Calu3 (cell line): ENCODE measurements at regions not wholly inside any gene's neighbourhood (a gene's known extent, or its start where the extent isn't known, plus 50 kb on each side); places are given as distances from the start of the nearest gene placed in this dataset.

Experiments
- BruUV-seq: library from RNA; stranded (reverse); fragments of 400-500 nt; replicated peaks from 2 replicates; lab custom pipeline; 2021; lab: Mats Ljungman, UMichigan
- CTCF ChIA-PET: fragments of 300-600 bp; sonication (Branson Sonifier 250); formaldehyde crosslinking; loops from one replicate; lab custom pipeline; 2022; ENCODE audit warnings: antibody characterized with exemption; lab: Charles Lee
- DNase-seq: peaks from one replicate; pipeline ENCODE4 v3.0.0; 2022
- H3K27ac Mint-ChIP-seq: one replicate; pipeline ENCODE4 v1.8.0; 2022; ENCODE audit warnings: mixed read lengths; ENCODE audit not compliant: unreplicated experiment
- H3K27me3 Mint-ChIP-seq: one replicate; pipeline ENCODE4 v1.8.0; 2022; ENCODE audit warnings: mixed read lengths; ENCODE audit not compliant: unreplicated experiment
- H3K36me3 Mint-ChIP-seq: one replicate; pipeline ENCODE4 v1.8.0; 2022; ENCODE audit warnings: mild to moderate bottlenecking, moderate library complexity, mixed read lengths; ENCODE audit not compliant: insufficient read depth, unreplicated experiment
- H3K4me1 Mint-ChIP-seq: one replicate; pipeline ENCODE4 v1.8.0; 2022; ENCODE audit warnings: mild to moderate bottlenecking, low read depth, mixed read lengths; ENCODE audit not compliant: unreplicated experiment
- H3K4me3 Mint-ChIP-seq: one replicate; pipeline ENCODE4 v1.8.0; 2022; ENCODE audit warnings: mild to moderate bottlenecking, low read depth, moderate library complexity, mixed read lengths; ENCODE audit not compliant: unreplicated experiment
- H3K9me3 Mint-ChIP-seq: one replicate; pipeline ENCODE4 v1.8.0; 2022; ENCODE audit warnings: low read depth, mixed read lengths; ENCODE audit not compliant: unreplicated experiment
- intact Hi-C: fragments of 100-400 bp; cut with micrococcal nuclease; formaldehyde crosslinking; loops from one replicate; pipeline ENCODE4 v1.10.0; 2022; ENCODE audit not compliant: unreplicated experiment
- TF ChIP-seq, protein P1 (sequence below): fragments of 200-600 bp; IDR thresholded peaks from one replicate; pipeline ENCODE4 v1.8.0; 2022; ENCODE audit warnings: antibody characterized with exemption; ENCODE audit not compliant: unreplicated experiment

DNA sequence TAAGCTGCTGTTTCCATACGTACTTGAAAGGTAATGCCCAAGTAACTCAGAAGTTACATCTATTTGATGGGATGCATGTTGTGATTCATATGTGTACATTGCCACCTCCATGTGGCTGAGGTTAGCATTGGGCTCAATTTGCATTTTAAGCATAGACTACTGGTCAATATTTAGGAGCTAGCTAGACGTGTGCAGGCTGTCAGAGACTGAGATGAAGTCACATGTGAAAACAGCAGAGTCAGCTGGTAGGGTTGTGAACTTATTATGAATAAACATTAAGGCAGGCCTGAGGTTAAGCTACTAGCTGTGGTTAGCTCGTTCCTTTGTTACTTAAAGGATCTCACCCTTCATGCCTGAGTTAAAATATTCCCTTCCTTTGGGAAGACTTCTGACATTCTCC lies 114.5 kb upstream of the MTNR1B start:
- TF ChIP-seq, protein P1, sequence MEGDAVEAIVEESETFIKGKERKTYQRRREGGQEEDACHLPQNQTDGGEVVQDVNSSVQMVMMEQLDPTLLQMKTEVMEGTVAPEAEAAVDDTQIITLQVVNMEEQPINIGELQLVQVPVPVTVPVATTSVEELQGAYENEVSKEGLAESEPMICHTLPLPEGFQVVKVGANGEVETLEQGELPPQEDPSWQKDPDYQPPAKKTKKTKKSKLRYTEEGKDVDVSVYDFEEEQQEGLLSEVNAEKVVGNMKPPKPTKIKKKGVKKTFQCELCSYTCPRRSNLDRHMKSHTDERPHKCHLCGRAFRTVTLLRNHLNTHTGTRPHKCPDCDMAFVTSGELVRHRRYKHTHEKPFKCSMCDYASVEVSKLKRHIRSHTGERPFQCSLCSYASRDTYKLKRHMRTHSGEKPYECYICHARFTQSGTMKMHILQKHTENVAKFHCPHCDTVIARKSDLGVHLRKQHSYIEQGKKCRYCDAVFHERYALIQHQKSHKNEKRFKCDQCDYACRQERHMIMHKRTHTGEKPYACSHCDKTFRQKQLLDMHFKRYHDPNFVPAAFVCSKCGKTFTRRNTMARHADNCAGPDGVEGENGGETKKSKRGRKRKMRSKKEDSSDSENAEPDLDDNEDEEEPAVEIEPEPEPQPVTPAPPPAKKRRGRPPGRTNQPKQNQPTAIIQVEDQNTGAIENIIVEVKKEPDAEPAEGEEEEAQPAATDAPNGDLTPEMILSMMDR: no peak
- H3K36me3 Mint-ChIP-seq: no peaks in the 10 kb centered on the region
- no peak overlapping the region for H3K4me3 Mint-ChIP-seq
- H3K27ac Mint-ChIP-seq: no peak overlapping the region
- CTCF ChIA-PET: interaction anchor here (0.8 kb wide), 1 partner anchor 9 kb away, joined by 3 read pairs; no protein-coding TSS in a partner anchor
- BruUV-seq: no TSS peak
- no peaks in the 10 kb centered on the region for H3K4me1 Mint-ChIP-seq
- no peaks in the 10 kb centered on the region for H3K27me3 Mint-ChIP-seq
- intact Hi-C loops: no loop called here
- no peak for DNase-seq
- no peaks in the 10 kb centered on the region for H3K9me3 Mint-ChIP-seq

DNA sequence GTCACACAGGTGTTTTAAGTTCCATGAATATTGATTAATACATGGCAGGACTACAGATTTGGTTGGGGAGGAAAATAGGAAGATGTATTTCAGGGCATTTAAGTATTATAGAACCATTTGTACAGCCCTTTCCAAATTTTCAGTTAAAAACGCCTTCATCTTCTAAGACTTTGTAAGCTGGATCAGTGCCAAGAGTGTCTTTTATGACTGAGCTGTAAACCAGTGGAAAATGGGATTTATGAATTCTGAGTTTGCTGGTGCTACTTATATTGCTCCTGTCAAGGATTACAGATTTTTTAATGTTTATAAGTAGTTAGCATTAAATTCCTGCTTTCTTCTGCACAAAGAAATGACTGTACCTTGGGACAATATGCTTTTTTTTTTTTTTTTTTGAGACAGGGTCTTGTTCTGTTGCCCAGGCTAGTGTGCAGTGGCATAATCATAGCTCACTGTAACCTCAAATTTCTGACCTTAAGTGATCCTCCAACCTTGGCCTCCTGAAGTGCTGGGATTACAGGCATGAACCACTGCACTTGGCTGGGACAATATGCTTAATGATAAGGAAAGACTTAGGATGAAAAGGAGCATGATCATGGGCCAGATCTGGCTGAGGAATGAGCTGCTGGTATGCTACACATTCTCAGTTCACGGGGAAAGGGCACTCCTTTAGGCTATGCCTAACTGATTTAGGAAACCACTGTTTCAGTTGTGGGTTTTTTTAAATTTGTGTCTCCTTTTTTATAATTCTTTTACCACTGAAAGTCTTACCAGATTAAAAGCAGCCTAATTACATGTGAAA lies 113.6 kb upstream of the MTNR1B start:
- Mint-ChIP-seq H3K27ac (no peak overlapping the region), H3K27me3 (no peaks in the 10 kb centered on the region), H3K9me3 (peaks cover 2% of the 10 kb centered on the region), H3K36me3 (no peaks in the 10 kb centered on the region), H3K4me1 (no peaks in the 10 kb centered on the region), H3K4me3 (no peak overlapping the region)
- CTCF ChIA-PET: no interaction called here
- no TSS peak for BruUV-seq
- intact Hi-C loops: no loop called here
- DNase-seq: no peak
- TF ChIP-seq, protein P1: no peak

DNA sequence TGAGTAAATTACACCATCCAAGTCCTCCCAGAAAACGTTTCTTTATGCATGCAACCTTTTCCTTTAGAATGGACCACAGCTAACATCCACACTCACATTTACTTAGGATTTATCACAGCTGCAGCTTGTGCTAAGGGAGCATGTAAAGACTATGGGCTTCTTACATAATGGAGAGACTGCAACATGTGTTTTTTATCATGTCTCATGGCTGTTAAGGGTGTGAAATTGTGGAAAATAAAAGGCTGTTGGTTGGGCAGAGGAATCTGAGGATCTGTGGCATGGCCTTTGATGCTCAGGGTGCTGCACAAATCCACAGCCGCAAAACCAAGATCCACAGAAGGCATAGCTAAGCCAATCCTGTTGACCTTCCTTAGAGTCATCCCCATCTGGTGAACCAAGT lies 112.0 kb upstream of the MTNR1B start:
- Mint-ChIP-seq H3K9me3 (peaks cover 2% of the 10 kb centered on the region), H3K4me3 (no peak overlapping the region), H3K27ac (no peak overlapping the region), H3K27me3 (no peaks in the 10 kb centered on the region), H3K36me3 (no peaks in the 10 kb centered on the region), H3K4me1 (no peaks in the 10 kb centered on the region)
- TF ChIP-seq, protein P1: no peak
- CTCF ChIA-PET: no interaction called here
- intact Hi-C loops: no loop called here
- no TSS peak for BruUV-seq
- DNase-seq: no peak

DNA sequence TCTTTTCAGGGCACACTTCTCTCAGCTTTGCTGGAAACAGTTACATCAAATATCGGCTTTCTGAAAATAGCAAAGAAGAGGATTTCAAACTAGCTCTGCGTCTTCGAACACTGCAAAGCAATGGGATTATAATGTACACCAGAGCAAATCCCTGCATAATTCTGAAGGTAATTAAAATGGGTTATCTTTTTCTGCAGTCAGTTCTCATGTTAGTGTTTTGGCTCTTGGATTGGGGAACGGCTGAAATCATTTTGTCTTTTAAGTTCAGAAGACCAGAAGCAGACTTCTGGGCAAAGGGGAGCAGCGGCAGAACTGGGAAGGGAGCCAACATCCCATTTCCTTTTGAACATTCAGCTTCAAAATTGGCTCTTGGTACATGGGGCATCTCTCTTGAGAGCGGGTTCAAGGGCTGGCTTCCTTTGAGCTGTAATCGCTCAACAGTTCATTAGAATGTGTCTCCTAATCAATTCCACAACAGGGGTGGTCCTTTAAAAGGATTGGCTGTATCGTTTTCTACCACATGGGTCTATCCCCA lies 110.2 kb upstream of the MTNR1B start:
- Mint-ChIP-seq H3K4me3 (no peak overlapping the region), H3K4me1 (no peaks in the 10 kb centered on the region), H3K27ac (no peak overlapping the region), H3K9me3 (peaks cover 2% of the 10 kb centered on the region), H3K27me3 (no peaks in the 10 kb centered on the region), H3K36me3 (no peaks in the 10 kb centered on the region)
- no TSS peak for BruUV-seq
- no peak for DNase-seq
- TF ChIP-seq, protein P1: no peak
- intact Hi-C loops: no loop called here
- CTCF ChIA-PET: no interaction called here
